ENCODE measurements at regions not wholly inside any gene's neighbourhood (a gene's known extent, or its start where the extent isn't known, plus 50 kb on each side); places are given as distances from the start of the nearest gene placed in this dataset.

DNA sequence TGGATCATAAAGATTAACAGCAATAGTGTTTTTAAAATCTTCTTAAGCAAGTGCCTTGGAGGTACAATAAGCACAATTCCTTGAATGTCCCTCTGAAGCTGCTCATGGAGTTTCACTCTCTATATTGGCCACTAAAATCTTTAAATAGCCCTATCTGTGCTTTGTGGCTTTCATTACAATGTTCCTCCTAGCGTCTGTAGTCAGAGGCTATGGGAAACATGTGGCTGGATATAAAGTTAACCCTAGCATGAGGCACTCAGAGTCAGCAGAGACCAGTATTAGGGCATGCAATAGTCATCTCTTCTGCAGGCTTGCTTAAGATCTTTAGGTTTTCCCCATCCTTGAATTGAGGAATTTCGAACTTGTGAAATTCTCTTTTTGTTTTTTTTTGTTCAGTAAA lies 668.2 kb downstream of the CDH11 start:
- TF ChIP-seq, protein P1, sequence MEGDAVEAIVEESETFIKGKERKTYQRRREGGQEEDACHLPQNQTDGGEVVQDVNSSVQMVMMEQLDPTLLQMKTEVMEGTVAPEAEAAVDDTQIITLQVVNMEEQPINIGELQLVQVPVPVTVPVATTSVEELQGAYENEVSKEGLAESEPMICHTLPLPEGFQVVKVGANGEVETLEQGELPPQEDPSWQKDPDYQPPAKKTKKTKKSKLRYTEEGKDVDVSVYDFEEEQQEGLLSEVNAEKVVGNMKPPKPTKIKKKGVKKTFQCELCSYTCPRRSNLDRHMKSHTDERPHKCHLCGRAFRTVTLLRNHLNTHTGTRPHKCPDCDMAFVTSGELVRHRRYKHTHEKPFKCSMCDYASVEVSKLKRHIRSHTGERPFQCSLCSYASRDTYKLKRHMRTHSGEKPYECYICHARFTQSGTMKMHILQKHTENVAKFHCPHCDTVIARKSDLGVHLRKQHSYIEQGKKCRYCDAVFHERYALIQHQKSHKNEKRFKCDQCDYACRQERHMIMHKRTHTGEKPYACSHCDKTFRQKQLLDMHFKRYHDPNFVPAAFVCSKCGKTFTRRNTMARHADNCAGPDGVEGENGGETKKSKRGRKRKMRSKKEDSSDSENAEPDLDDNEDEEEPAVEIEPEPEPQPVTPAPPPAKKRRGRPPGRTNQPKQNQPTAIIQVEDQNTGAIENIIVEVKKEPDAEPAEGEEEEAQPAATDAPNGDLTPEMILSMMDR (IDR thresholded peaks at IDR 0.05; ENCODE audit: low read depth, low read length, missing control alignments), result no peak
- no peak for DNase-seq (ENCODE audit: low read depth)
- H3K4me3 ChIP-seq (ENCODE audit: low read depth, low read length), result no peak overlapping the region

DNA sequence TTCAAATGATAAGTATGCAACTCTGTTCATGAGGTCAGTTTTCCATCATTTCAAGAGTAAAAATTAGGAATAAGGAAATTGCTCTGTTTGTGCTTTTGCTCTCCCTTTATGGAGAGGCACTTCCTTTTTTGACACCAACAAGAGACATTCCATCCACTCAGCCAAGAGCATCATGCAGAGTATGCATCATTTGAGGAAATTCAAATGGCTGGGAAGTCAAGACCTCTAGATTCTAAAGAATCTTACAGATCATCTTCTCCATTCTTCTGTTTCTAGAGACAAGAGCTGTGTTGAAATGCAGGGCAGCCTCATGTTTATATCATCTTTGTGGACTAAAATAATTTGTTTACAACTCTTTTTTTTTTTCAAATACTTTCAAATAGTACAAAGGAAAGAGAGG lies 669.4 kb downstream of the CDH11 start:
- no peak for DNase-seq (ENCODE audit: low read depth)
- TF ChIP-seq, protein P1 (IDR thresholded peaks at IDR 0.05; ENCODE audit: low read depth, low read length, missing control alignments), result no peak
- H3K4me3 ChIP-seq (ENCODE audit: low read depth, low read length), result no peak overlapping the region

DNA sequence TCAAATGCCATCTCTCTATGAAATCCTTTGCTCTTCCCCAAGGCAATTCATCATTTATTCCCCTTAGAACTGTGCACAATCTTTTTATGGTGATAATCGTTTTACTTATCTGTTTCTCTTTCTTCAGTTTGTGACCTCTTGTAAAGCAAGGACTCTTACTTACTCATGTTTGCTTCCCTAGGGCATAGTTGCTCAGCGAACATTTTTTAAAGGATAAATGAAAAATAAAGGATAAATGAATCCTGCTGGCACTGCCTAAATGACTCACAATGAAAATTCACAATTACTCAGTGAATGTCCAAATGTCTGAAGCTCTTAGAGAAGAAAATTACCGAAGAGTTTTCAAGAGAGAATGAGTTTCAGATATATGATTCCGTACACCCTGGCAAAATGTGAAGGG lies 671.7 kb downstream of the CDH11 start:
- TF ChIP-seq, protein P1 (IDR thresholded peaks at IDR 0.05; ENCODE audit: low read depth, low read length, missing control alignments), result no peak
- DNase-seq (ENCODE audit: low read depth), result no peak
- no peak overlapping the region for H3K4me3 ChIP-seq (ENCODE audit: low read depth, low read length)

DNA sequence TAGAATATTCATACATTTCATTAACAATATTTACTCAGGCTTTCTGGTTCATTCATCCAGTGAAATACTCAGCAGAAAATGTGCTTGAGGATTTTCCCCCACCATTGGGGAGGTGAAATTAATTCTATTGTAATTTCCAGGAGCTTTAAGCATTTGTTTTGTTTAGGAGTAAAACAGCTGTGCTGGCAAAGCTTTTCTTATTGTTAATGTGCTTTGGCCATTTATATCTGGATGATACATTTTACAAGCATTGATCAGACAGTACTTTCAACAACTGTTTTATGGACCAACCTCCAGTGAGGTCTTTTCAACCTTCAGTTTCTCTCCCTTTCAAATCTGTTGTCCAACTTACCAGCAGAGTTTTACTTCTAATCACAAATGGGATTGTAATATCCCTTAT lies 672.4 kb downstream of the CDH11 start:
- DNase-seq (ENCODE audit: low read depth), result no peak
- TF ChIP-seq, protein P1 (IDR thresholded peaks at IDR 0.05; ENCODE audit: low read depth, low read length, missing control alignments), result no peak

DNA sequence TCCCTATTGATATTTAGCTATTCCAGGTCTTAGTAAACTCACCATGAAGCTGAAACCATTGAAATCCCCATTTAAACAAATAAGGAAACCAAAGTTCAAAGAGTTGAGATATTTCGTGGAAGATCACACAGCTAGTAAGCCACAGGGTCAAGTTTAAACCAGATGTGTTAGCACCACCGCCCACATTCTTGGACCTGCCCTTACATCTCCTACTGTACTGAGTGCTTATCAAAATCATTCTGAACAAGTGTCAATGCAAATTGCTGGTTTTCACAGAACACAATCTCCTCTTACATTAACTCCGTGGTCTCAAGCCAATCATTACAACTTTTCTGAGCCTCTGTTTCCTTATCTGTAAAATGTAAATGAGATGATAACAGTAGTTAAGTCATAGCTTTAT lies 676.2 kb downstream of the CDH11 start:
- no peak overlapping the region for H3K4me3 ChIP-seq (ENCODE audit: low read depth, low read length)
- TF ChIP-seq, protein P1 (IDR thresholded peaks at IDR 0.05; ENCODE audit: low read depth, low read length, missing control alignments), result no peak
- DNase-seq (ENCODE audit: low read depth), result no peak

More for the DNA sequence above, 672.4 kb downstream of the CDH11 start:
- H3K4me3 ChIP-seq (ENCODE audit: low read depth, low read length), result no peak overlapping the region

DNA sequence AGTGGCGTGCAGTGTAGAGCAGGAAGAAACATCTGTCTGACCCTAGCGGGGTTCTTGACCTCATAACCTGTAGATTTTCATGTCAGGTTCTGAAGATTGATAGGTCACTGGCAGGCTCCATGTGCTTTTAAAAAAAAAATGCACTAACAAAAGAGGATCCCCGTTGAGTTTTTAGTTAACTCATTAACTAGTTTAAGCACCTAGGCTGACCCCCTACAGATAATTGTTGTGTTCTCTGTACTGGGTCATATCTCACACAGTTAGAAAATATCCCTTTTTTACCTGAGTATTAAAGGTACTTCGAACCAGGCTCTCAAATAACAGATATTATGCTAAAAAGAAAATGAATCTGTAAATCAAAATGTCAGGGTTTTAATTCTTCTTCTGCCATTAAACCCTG lies 676.6 kb downstream of the CDH11 start:
- DNase-seq (ENCODE audit: low read depth), result no peak
- TF ChIP-seq, protein P1 (IDR thresholded peaks at IDR 0.05; ENCODE audit: low read depth, low read length, missing control alignments), result no peak
- no peak overlapping the region for H3K4me3 ChIP-seq (ENCODE audit: low read depth, low read length)

DNA sequence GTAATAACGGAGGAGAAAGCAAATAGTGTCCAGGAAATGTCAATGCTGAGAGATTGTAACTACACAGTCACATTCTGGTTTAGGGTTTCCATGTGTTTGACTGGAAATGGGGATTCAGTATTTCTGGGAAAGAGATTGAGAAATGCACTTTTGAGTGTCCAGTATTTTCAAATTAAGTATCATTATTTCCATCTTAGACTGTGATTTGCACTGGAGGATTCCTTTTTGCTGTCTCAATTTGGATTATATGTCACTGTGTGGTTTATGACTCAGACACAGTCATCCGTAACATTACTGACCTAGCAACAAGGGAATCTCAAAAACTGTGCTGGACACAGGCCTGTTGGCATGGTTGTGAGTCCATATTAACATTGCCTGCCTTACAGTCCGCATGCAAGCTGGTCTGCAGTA lies 681.4 kb downstream of the CDH11 start:
- DNase-seq (ENCODE audit: low read depth), result no peak
- TF ChIP-seq, protein P1 (IDR thresholded peaks at IDR 0.05; ENCODE audit: low read depth, low read length, missing control alignments), result no peak
- no peak overlapping the region for H3K4me3 ChIP-seq (ENCODE audit: low read depth, low read length)

Data from GM12864 (cell line).